Sigmoid colon (tissue), 4 donors: ENCODE measurements at regions not wholly inside any gene's neighbourhood (a gene's known extent, or its start where the extent isn't known, plus 50 kb on each side); places are given as distances from the start of the nearest gene placed in this dataset.

Source experiments
- POLR2A ChIP-seq, 2 donors: fragments of 450-650 bp; IDR thresholded peaks; one replicate each; pipeline ENCODE4 v1.6.1; 2016; ENCODE audit warnings: antibody characterized with exemption in 2 of 2, mild to moderate bottlenecking in 2 of 2, moderate library complexity in 2 of 2
- POLR2AphosphoS5 ChIP-seq, 4 donors: sonication (generic); formaldehyde crosslinking; IDR thresholded peaks; one replicate each; pipeline ENCODE4 v1.6.1; 2017; ENCODE audit warnings: antibody characterized with exemption in 4 of 4

DNA sequence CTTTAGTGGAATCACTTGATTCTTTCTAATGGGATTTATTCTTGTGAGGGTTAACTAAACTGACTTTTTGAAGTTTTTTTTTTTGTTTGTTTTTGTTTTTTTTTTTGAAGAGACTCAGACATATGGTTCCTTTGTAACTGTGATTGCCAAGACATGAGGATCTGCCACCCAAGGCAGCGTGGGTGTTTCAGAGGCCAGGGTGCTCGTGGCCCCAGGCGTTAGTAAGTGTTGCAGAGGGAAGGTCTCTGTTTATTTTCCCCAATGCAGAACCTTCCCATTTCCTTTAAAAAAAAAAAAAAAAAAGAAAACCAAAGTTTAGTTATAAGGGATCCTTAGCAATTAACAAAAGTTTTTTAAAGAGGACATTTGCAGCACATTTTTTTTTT is 94.8 kb downstream of the CTTN start:
- TF ChIP-seq POLR2AphosphoS5 (IDR thresholded peaks at IDR 0.05), result no peak
- no peak for TF ChIP-seq POLR2A (IDR thresholded peaks at IDR 0.05)
